HS-5 (cell line): ENCODE measurements at regions not wholly inside any gene's neighbourhood (a gene's known extent, or its start where the extent isn't known, plus 50 kb on each side); places are given as distances from the start of the nearest gene placed in this dataset.
A peak's percentile ranks its signal among the peaks of the same experiment; 100 is the strongest.

ENCODE experiments used
- DNase-seq: peaks from one replicate; pipeline ENCODE4 v3.0.0-alpha.2; 2012; ENCODE audit warnings: low read depth

- peak; percentile 51 for DNase-seq
Measured at GRCh38 chr9:118418887-118419565, 714.8 kb downstream of the TLR4 start.

GRCh38 chr9:118419676-118420075 is 715.5 kb downstream of the TLR4 start:
- DNase-seq, result no peak

GRCh38 chr9:118422508-118422907 is 718.3 kb downstream of the TLR4 start:
- DNase-seq, result no peak

- no peak for DNase-seq
Measured at GRCh38 chr9:118423021-118423420, 718.8 kb downstream of the TLR4 start.

GRCh38 chr9:118423721-118424120 is 719.5 kb downstream of the TLR4 start:
- no peak for DNase-seq

- DNase-seq, result no peak
Measured at GRCh38 chr9:118426772-118427171, 722.6 kb downstream of the TLR4 start.

- no peak for DNase-seq
Measured at GRCh38 chr9:118438810-118439209, 734.6 kb downstream of the TLR4 start.

GRCh38 chr9:118439441-118439840 is 735.2 kb downstream of the TLR4 start:
- no peak for DNase-seq

GRCh38 chr9:118444403-118444802 is 740.2 kb downstream of the TLR4 start:
- DNase-seq, result no peak

- DNase-seq, result no peak
Measured at GRCh38 chr9:118446943-118447639, 742.9 kb downstream of the TLR4 start.

- DNase-seq, result no peak
Measured at GRCh38 chr9:118449554-118449953, 745.4 kb downstream of the TLR4 start.

- DNase-seq, result no peak
Measured at GRCh38 chr9:118455259-118455658, 751.1 kb downstream of the TLR4 start.

- DNase-seq, result no peak
Measured at GRCh38 chr9:118455788-118456187, 751.6 kb downstream of the TLR4 start.

- DNase-seq, result no peak
Measured at GRCh38 chr9:118457171-118458000, 753.2 kb downstream of the TLR4 start.

- DNase-seq, result no peak
Measured at GRCh38 chr9:118459913-118460312, 755.7 kb downstream of the TLR4 start.

- DNase-seq, result no peak
Measured at GRCh38 chr9:118463419-118463818, 759.2 kb downstream of the TLR4 start.

GRCh38 chr9:118473521-118473920 is 769.3 kb downstream of the TLR4 start:
- no peak for DNase-seq

- no peak for DNase-seq
Measured at GRCh38 chr9:118478752-118479151, 774.5 kb downstream of the TLR4 start.

GRCh38 chr9:118482306-118482705 is 778.1 kb downstream of the TLR4 start:
- DNase-seq, result no peak

GRCh38 chr9:118483677-118484076 is 779.5 kb downstream of the TLR4 start:
- DNase-seq, result no peak

- DNase-seq, result no peak
Measured at GRCh38 chr9:118503236-118503635, 799.0 kb downstream of the TLR4 start.

- no peak for DNase-seq
Measured at GRCh38 chr9:118510711-118511110, 806.5 kb downstream of the TLR4 start.

- no peak for DNase-seq
Measured at GRCh38 chr9:118515947-118516346, 811.7 kb downstream of the TLR4 start.
